Hematopoietic multipotent progenitor cell treated with erythropoietin and hydrocortisone succinate and interleukin-3 and kit ligand, for 15 days (in vitro differentiated cells): ENCODE measurements at regions not wholly inside any gene's neighbourhood (a gene's known extent, or its start where the extent isn't known, plus 50 kb on each side); places are given as distances from the start of the nearest gene placed in this dataset.
"Not testable (repeated sequence)": the region's sequence is repeated elsewhere in the genome, so short reads cannot be mapped to it uniquely, and the experiment has no call there.

ENCODE experiments used
- DNase-seq: peaks from one replicate; pipeline ENCODE4 v3.0.0-alpha.2; 2015; ENCODE audit warnings: low spot score

DNA sequence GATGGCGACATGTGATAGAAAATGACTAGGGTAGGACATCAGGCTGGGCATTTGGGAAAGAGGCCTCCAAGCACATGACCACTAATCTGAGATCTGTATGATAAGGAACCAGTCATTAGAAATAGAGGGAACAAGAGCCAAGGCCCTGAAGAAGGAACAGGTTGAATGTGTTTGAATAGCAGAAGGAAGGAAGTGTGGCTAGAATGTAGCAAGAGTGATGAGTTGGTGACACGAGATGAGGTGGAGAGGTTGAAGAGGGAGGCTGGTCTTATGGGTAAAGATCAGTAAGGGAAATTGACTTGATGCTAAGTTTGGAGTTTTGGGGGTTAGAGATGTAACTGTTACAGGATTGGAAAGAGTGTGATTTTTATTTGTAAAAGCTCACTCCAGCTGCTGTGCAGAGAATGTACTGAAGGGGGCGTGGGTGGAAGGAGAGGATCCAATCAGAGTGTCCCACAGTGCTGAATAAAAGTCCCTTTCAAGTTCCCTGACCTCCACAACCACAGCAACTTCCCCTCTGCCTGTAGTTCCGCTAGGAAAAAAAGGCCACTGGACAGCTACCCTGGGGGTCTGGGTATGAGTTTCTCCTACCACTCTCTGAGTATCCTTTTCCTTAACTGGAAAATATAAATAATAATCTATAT lies 295.0 kb downstream of the OMA1 start:
- DNase-seq, result no peak

DNA sequence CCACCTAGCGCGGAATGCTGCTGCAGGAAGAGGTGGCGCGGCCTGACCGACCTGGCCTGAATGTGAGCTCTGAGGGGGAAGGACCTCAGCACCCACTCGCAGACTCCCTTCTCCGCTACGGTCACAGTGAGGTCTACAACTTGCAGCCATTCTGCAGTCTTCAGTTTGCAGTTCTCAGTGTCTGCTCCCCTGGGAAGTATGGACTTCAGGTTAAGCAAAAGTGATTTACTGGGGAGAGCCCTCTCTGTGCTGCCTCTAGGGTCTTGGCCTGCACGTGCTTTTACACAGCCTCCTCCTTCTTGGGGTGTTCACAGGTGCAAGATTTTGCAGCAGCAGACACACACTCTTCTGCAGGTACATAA lies 296.0 kb downstream of the OMA1 start:
- no peak for DNase-seq

- DNase-seq, result no peak
Observed at GRCh38 chr1:58249737-58250586, 296.6 kb downstream of the OMA1 start.

- no peak for DNase-seq
Observed at GRCh38 chr1:58249388-58249736, 297.2 kb downstream of the OMA1 start.

DNA sequence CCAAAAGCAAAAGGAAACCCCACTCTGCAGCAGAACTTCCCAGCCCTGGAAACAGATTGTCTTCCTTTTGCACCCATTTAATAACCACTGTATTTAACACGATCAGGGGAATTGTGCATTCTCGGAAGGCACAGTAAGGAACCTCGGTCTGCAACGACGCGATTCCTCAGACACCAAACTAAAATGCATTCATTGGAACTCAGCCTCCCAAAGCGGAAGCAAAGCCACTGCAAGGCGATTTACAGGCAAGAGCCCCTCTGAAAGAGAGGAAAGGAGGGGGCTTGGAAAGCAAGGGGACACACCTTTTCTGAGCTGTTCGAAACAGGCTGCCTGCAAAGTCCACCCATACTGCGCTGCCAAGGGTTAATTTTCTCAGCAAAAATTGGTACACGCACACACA lies 297.7 kb downstream of the OMA1 start:
- no peak for DNase-seq

DNA sequence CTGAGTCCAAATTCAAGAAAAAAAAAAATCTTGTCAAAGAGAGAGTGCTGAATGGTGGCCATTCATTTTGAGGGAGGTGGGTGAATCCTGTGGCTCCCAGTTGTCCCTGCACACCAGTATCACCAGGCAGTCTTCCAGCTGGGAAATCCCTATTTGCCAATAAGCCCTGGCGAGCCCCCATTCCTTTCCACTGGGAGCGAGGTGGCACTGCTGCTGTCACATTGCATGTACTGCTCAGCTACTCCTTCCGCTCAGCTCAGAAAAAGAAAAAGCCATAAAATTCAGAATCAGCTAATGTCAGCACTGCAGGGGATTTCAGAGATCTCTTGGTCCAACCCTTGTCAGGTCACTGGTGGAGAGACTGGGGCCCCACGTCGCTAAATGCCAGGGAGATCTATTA lies 298.5 kb downstream of the OMA1 start:
- no peak for DNase-seq

- no peak for DNase-seq
Observed at GRCh38 chr1:58246549-58246948, 300.0 kb downstream of the OMA1 start.

DNA sequence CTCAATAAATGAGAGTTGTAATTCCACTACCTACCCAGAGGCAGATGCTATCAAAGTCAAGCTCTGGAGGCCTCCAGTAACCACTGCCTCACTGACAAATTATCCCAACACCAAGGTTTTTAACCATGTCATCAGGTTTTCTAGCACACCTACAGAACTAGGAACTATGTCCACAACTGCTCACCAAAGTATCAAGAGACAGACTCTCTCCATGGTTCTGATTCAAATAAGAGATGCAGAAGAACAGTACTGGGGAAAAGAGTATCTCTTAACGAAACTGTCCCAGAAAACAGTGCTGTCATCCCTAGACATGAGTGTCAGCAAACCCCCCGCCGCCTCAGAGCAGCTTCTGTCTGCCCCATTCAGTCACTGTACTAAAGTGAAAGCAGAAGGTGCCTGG lies 301.7 kb downstream of the OMA1 start:
- no peak for DNase-seq

DNA sequence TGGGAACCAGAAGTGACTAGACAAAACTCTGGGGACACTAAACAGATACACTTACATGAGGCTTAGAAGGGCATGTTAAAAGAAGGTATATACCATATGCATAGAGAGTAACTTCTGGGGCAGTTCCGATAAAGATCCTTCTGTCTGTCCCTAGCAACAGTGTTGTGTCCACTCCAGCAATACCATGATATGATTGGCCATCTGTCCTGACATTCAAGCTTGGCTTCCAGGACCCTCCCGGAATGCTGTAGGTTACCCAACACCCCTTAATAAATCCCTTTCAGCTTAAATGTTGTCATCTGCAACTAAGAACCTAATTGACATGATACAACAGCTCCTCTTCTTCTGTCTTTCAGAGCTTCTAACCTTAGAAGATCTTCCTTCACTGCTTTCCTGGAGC lies 307.7 kb downstream of the OMA1 start:
- DNase-seq, result no peak

GRCh38 chr1:58233729-58234128 lies 312.8 kb downstream of the OMA1 start:
- DNase-seq, result no peak

GRCh38 chr1:58231204-58231603 lies 315.3 kb downstream of the OMA1 start:
- no peak for DNase-seq

GRCh38 chr1:58227604-58228003 lies 318.9 kb downstream of the OMA1 start:
- DNase-seq, result no peak

GRCh38 chr1:58223522-58223921 lies 323.0 kb downstream of the OMA1 start:
- DNase-seq, result no peak

GRCh38 chr1:58220836-58221472 lies 325.6 kb downstream of the OMA1 start:
- no peak for DNase-seq

GRCh38 chr1:58216169-58216568 lies 330.4 kb downstream of the OMA1 start:
- not testable (repeated sequence) for DNase-seq

- no peak for DNase-seq
Observed at GRCh38 chr1:58214674-58215073, 331.9 kb downstream of the OMA1 start.

DNA sequence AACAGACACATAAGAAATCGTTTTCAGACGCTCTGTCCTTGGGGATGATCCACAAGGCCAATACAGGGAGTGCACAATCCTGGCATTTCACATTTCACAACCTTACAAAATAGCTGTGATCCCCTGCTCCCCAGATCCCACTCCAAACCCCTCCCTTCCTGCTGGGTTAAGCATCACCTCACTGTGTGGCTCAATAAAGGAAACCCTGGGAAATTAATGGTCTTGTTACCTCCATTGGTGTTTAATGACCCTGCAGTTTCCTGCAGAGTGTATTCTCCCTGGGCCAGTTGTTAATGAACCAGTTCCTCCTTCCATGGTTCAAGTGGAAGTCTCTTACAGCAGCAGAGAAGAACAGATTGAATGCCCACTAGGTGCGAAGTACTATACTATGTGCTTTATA lies 334.7 kb downstream of the OMA1 start:
- DNase-seq, result no peak

GRCh38 chr1:58209575-58209974 lies 337.0 kb downstream of the OMA1 start:
- DNase-seq, result no peak

DNA sequence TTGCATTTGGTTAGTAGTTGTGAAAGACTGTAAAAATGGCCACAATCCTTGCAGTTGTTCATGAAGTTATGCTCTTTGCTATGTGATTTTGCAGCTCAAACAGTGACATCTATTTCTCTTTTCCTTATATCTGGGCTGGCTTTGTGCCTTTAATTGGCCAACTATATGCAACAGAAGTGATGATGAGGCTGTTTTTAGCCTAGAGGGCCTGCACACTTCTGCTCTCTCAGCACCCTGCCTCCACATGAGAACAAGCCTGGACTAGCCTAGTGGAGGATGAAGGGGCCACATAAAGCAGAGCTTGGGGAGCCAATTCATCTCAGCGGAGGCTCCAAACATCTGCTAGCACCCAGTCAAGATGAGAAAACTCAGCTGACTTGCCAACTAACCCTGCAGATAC lies 339.8 kb downstream of the OMA1 start:
- no peak for DNase-seq

- no peak for DNase-seq
Observed at GRCh38 chr1:58204284-58204683, 342.2 kb downstream of the OMA1 start.

- DNase-seq, result no peak
Observed at GRCh38 chr1:58201492-58202106, 344.9 kb downstream of the OMA1 start.

DNA sequence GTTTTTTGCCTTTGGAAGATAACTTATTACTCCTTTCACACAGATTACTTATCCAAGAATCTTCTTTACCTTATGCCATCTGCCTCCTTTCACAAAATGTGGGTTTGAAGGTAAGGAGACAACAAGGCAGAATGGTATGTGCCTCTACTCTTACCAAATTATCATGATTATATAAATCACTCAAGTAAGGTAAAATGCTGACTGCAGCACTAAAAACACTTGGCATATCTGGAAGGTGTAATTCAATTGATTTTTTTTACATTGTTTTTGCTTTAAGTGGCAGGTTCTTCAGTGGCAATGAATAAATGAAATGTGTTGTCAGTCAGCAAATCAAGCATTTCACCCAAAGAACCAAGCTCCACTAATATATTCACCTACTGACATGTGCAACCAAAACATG lies 346.1 kb downstream of the OMA1 start:
- DNase-seq, result no peak

- no peak for DNase-seq
Observed at GRCh38 chr1:58197811-58198210, 348.7 kb downstream of the OMA1 start.
